SK-N-SH (cell line): ENCODE measurements at regions not wholly inside any gene's neighbourhood (a gene's known extent, or its start where the extent isn't known, plus 50 kb on each side); places are given as distances from the start of the nearest gene placed in this dataset.

Source experiments
- CTCF ChIA-PET: fragments of 300-600, 350-600 bp; formaldehyde crosslinking; extraction: SDS; loops from one replicate; lab custom pipeline; 2021; lab: Yijun Ruan, JAX
- POLR2A ChIA-PET: fragments of 350-600 bp; sonication (Branson Sonifier 250); formaldehyde crosslinking; extraction: SDS; loops from one replicate; lab custom pipeline; 2020; ENCODE audit warnings: antibody characterized with exemption, inconsistent platforms; lab: Yijun Ruan, JAX
- DNase-seq: peaks from one replicate; pipeline ENCODE4 v3.0.0; 2012
- H2AFZ ChIP-seq: fragments of 200-600 bp; sonication (generic); 2 replicates; pipeline ENCODE4 v1.8.1; 2016; ENCODE audit warnings: antibody characterized with exemption, mild to moderate bottlenecking, low read depth
- H3F3A ChIP-seq: fragments of 200-600 bp; sonication (generic); replicated peaks from 2 replicates; pipeline ENCODE3; 2016; ENCODE audit warnings: antibody characterized with exemption, mild to moderate bottlenecking; ENCODE audit not compliant: insufficient read depth
- H3K27ac ChIP-seq, 2 experiments: fragments of 200-500 bp in 1 of 2; fragments of 200-600 bp in 1 of 2; sonication (Bioruptor generic) in 1 of 2; sonication (generic), shearing (Covaris generic) in 1 of 2; 2 replicates each; pipeline versions ENCODE4 v1.5.1 to v1.6.1; 2014 to 2016; ENCODE audit warnings: low read depth in 2 of 2, inconsistent platforms in 1 of 2, low read length in 1 of 2, mild to moderate bottlenecking in 1 of 2, mixed read lengths in 1 of 2
- H3K27me3 ChIP-seq: fragments of 200-600 bp; sonication (generic), shearing (Covaris generic); 2 replicates; pipeline ENCODE4 v1.6.1; 2016; ENCODE audit warnings: mixed run types; ENCODE audit not compliant: insufficient read depth
- H3K36me3 ChIP-seq, 2 experiments: fragments of 200-500 bp in 1 of 2; fragments of 200-600 bp in 1 of 2; sonication (Bioruptor generic) in 1 of 2; sonication (generic) in 1 of 2; replicated peaks in 1 of 2; 2 replicates each; pipeline versions ENCODE3 to v1.5.1; 2014 to 2016; ENCODE audit warnings: low read length in 1 of 2, mild to moderate bottlenecking in 1 of 2; ENCODE audit not compliant: insufficient read depth in 2 of 2, control insufficient read depth in 1 of 2
- H3K4me1 ChIP-seq, 2 experiments: fragments of 200-500 bp in 1 of 2; fragments of 200-600 bp in 1 of 2; sonication (Bioruptor generic) in 1 of 2; sonication (generic), shearing (Covaris generic) in 1 of 2; 2 replicates each; pipeline versions ENCODE4 v1.5.1 to v1.6.1; 2014 to 2016; ENCODE audit warnings: low read depth in 1 of 2, low read length in 1 of 2, mixed run types in 1 of 2; ENCODE audit not compliant: insufficient read depth in 2 of 2, control insufficient read depth in 1 of 2
- H3K4me2 ChIP-seq: fragments of 200-600 bp; sonication (generic), shearing (Covaris generic); 2 replicates; pipeline ENCODE4 v1.6.1; 2017; ENCODE audit warnings: mixed run types
- H3K4me3 ChIP-seq, 2 experiments: fragments of 200-500 bp in 1 of 2; fragments of 200-600 bp in 1 of 2; sonication (Bioruptor generic) in 1 of 2; sonication (generic), shearing (Covaris generic) in 1 of 2; 2 replicates each; pipeline versions ENCODE4 v1.5.1 to v1.8.1; 2014 to 2016; ENCODE audit warnings: low read depth in 2 of 2, inconsistent platforms in 1 of 2, low read length in 1 of 2, mild to moderate bottlenecking in 1 of 2, mixed read lengths in 1 of 2, moderate library complexity in 1 of 2
- H3K79me2 ChIP-seq: fragments of 200-600 bp; sonication (generic); 2 replicates; pipeline ENCODE4 v1.8.1; 2017; ENCODE audit warnings: mild to moderate bottlenecking; ENCODE audit not compliant: insufficient read depth
- H3K9ac ChIP-seq: fragments of 200-600 bp; sonication (generic); 2 replicates; pipeline ENCODE4 v1.6.1; 2017; ENCODE audit warnings: mixed run types
- H3K9me2 ChIP-seq: fragments of 200-600 bp; sonication (generic); 2 replicates; pipeline ENCODE4 v1.6.1; 2017; ENCODE audit warnings: mixed run types
- H3K9me3 ChIP-seq: fragments of 200-600 bp; sonication (generic); 2 replicates; pipeline ENCODE4 v1.6.1; 2017; ENCODE audit warnings: mixed run types, mild to moderate bottlenecking, moderate library complexity
- H4K20me1 ChIP-seq: fragments of 200-600 bp; sonication (generic); 2 replicates; pipeline ENCODE4 v1.6.1; 2017; ENCODE audit warnings: mild to moderate bottlenecking, mixed run types; ENCODE audit not compliant: insufficient read depth
- CHD2 ChIP-seq: fragments of 150-350 bp; IDR thresholded peaks from 2 replicates; pipeline ENCODE4 v1.6.1; 2018; ENCODE audit warnings: low read length; ENCODE audit not compliant: partially characterized antibody
- CTCF ChIP-seq: fragments of 200-600 bp; sonication (generic); IDR thresholded peaks from 2 replicates; pipeline ENCODE4 v1.6.1; 2017; ENCODE audit warnings: antibody characterized with exemption, mild to moderate bottlenecking, moderate library complexity
- ELF1 ChIP-seq: IDR thresholded peaks from 2 replicates; pipeline ENCODE4 v1.4.0; 2012
- EP300 ChIP-seq, 2 experiments: IDR thresholded peaks; 2 replicates each; pipeline versions ENCODE4 v1.4.0 to v1.6.1; 2012; ENCODE audit warnings: borderline replicate concordance in 1 of 2, low read depth in 1 of 2, low read length in 1 of 2
- FOSL2 ChIP-seq: IDR thresholded peaks from 2 replicates; pipeline ENCODE4 v1.4.0; 2012; ENCODE audit warnings: low read depth, mild to moderate bottlenecking, moderate library complexity, borderline replicate concordance
- GATA2 ChIP-seq: sonication (generic); formaldehyde crosslinking; IDR thresholded peaks from 2 replicates; pipeline ENCODE4 v1.5.0; 2020; ENCODE audit warnings: mild to moderate bottlenecking, missing genetic modification reagents
- IRF3 ChIP-seq: fragments of 150-350 bp; IDR thresholded peaks from 2 replicates; pipeline ENCODE4 v1.6.1; 2016; ENCODE audit warnings: mild to moderate bottlenecking, low read depth, low read length
- JUND ChIP-seq: IDR thresholded peaks from 2 replicates; pipeline ENCODE4 v1.4.0; 2012
- MXI1 ChIP-seq: IDR thresholded peaks from 2 replicates; pipeline ENCODE4 v1.6.1; 2012; ENCODE audit warnings: mild to moderate bottlenecking, low read depth, low read length, improper control_type of control experiment
- NRF1 ChIP-seq: IDR thresholded peaks from 2 replicates; pipeline ENCODE4 v1.6.1; 2012; ENCODE audit warnings: low read depth, mild to moderate bottlenecking, low read length
- PBX3 ChIP-seq: IDR thresholded peaks from 2 replicates; pipeline ENCODE4; 2012
- POLR2AphosphoS5 ChIP-seq: IDR thresholded peaks from 2 replicates; pipeline ENCODE4 v1.6.1; 2012; ENCODE audit warnings: low read depth, low read length
- REST ChIP-seq: IDR thresholded peaks from 2 replicates; pipeline ENCODE4 v1.6.1; 2012; ENCODE audit warnings: mild to moderate bottlenecking, low read depth, low read length, moderate library complexity
- SIN3A ChIP-seq: IDR thresholded peaks from 2 replicates; pipeline ENCODE4 v1.6.1; 2012; ENCODE audit warnings: low read depth, mild to moderate bottlenecking, low read length, moderate library complexity, borderline replicate concordance
- SMC3 ChIP-seq: IDR thresholded peaks from 2 replicates; pipeline ENCODE4 v1.6.1; 2012; ENCODE audit warnings: low read depth, low read length, improper control_type of control experiment
- TCF12 ChIP-seq: IDR thresholded peaks from 2 replicates; pipeline ENCODE4 v1.4.0; 2012
- TEAD4 ChIP-seq: IDR thresholded peaks from 2 replicates; pipeline ENCODE4 v1.4.0; 2012; ENCODE audit warnings: mild to moderate bottlenecking, borderline replicate concordance; ENCODE audit not compliant: insufficient read depth
- USF1 ChIP-seq: IDR thresholded peaks from 2 replicates; pipeline ENCODE4 v1.4.0; 2012; ENCODE audit warnings: low read depth, borderline replicate concordance
- YY1 ChIP-seq: IDR thresholded peaks from 2 replicates; pipeline ENCODE4 v1.4.0; 2012; ENCODE audit warnings: low read depth, mild to moderate bottlenecking
- WGBS: methylation state at CpG from one replicate; pipeline ENCODE4 v1.1.6; 2017; ENCODE audit warnings: low lambda C conversion rate; 5-methylcytosine and 5-hydroxymethylcytosine counted together

- no peak for TF ChIP-seq REST
- TF ChIP-seq POLR2AphosphoS5: no peak
- no peak for TF ChIP-seq CHD2
- TF ChIP-seq ELF1: no peak
- no peak for TF ChIP-seq YY1
- no peak for TF ChIP-seq FOSL2
- no peak for TF ChIP-seq IRF3
- TF ChIP-seq NRF1: no peak
- peak; percentile 54; the same call in 1 of the 2 replicates for TF ChIP-seq SMC3
Observed at GRCh38 chr7:136640977-136641376, 227.5 kb upstream of the CHRM2 start (continued).

GRCh38 chr7:136637813-136638212, 230.6 kb upstream of the CHRM2 start:
- DNase-seq: no peak
- H3K4me2 ChIP-seq: no peak overlapping the region
- CTCF ChIA-PET: interaction anchor here (0.9 to 2.8 kb wide), 7 partner anchors 10 to 237 kb away, joined by 3 to 10 read pairs (median 4); no protein-coding TSS in a partner anchor
- H3F3A ChIP-seq: no peaks in the 10 kb centered on the region
- peaks cover 3% of the 10 kb centered on the region; the same call in 1 of the 2 replicates for H3K9me3 ChIP-seq
- H3K4me3 ChIP-seq: no peak overlapping the region
- H3K79me2 ChIP-seq: no peaks in the 10 kb centered on the region
- H3K9me2 ChIP-seq: no peaks in the 10 kb centered on the region
- POLR2A ChIA-PET: no interaction called here
- H3K27me3 ChIP-seq: no peaks in the 10 kb centered on the region
- peaks cover 0 to 7% of the 10 kb centered on the region in 2 experiments; a peak in 2 of 4 replicates for H3K4me1 ChIP-seq
- H3K36me3 ChIP-seq: no peaks in the 10 kb centered on the region
- 30% methylated on average over 2 of the region's 2 CpGs for WGBS
- H2AFZ ChIP-seq: no peak overlapping the region
- no peak overlapping the region for H3K9ac ChIP-seq
- no peak overlapping the region for H3K27ac ChIP-seq
- no peaks in the 10 kb centered on the region for H4K20me1 ChIP-seq
- no peak for TF ChIP-seq JUND
- TF ChIP-seq SMC3: no peak
- TF ChIP-seq PBX3: no peak
- TF ChIP-seq POLR2AphosphoS5: no peak
- no peak for TF ChIP-seq SIN3A
- no peak for TF ChIP-seq GATA2 (CRISPR knock-in tag)
- no peak for TF ChIP-seq TEAD4
- no peak for TF ChIP-seq CTCF
- no peak for TF ChIP-seq EP300 (IDR thresholded peaks at IDR 0.05; ENCODE audit: borderline replicate concordance in 1 of 2, low read depth in 1 of 2, low read length in 1 of 2)
- no peak for TF ChIP-seq MXI1
- no peak for TF ChIP-seq NRF1
- TF ChIP-seq ELF1: no peak
- no peak for TF ChIP-seq USF1
- TF ChIP-seq REST: no peak
- TF ChIP-seq TCF12: no peak
